Endothelial cell of umbilical vein (primary cell): ENCODE measurements at regions not wholly inside any gene's neighbourhood (a gene's known extent, or its start where the extent isn't known, plus 50 kb on each side); places are given as distances from the start of the nearest gene placed in this dataset.

Experiments
- BruUV-seq: library from RNA; stranded (reverse); fragments of 400-500 nt; replicated peaks from 2 replicates; lab custom pipeline; 2021; lab: Mats Ljungman, UMichigan
- CTCF ChIA-PET: fragments of 300-600, 350-600 bp; sonication (Branson Sonifier 250); formaldehyde crosslinking; loops from one replicate; lab custom pipeline; 2021; ENCODE audit warnings: antibody characterized with exemption, inconsistent platforms; lab: Charles Lee
- POLR2A ChIA-PET: fragments of 300-600, 350-600 bp; sonication (Branson Sonifier 250); formaldehyde crosslinking; loops from one replicate; lab custom pipeline; 2021; ENCODE audit warnings: antibody characterized with exemption, inconsistent platforms; lab: Charles Lee
- DNase-seq: peaks from one replicate; pipeline ENCODE4 v3.0.0-alpha.2; 2011; ENCODE audit warnings: low read depth, low spot score
- FAIRE-seq: peaks from 2 replicates; lab custom pipeline; 2011; peaks lifted over from hg19 to GRCh38; lab: Jason Lieb, UNC
- H2AFZ ChIP-seq: 2 replicates; pipeline ENCODE4 v1.6.0; 2012; ENCODE audit warnings: low read depth, low read length, control low read depth, inconsistent platforms
- H3K27ac ChIP-seq: 2 replicates; pipeline ENCODE4 v1.5.1; 2011; ENCODE audit warnings: low read depth, mild to moderate bottlenecking, control low read depth, low read length, moderate library complexity; ENCODE audit not compliant: insufficient read depth
- H3K27me3 ChIP-seq, 2 experiments: 2 replicates each; pipeline versions ENCODE4 v1.6.0 to v1.6.1; 2011; ENCODE audit warnings: low read length in 2 of 2, mixed read lengths in 1 of 2; ENCODE audit not compliant: control insufficient read depth in 2 of 2, insufficient read depth in 2 of 2
- H3K36me3 ChIP-seq, 2 experiments: 2 replicates in 1 of 2; 3 replicates in 1 of 2; pipeline ENCODE4 v1.5.1; 2011; ENCODE audit warnings: low read length in 2 of 2, mild to moderate bottlenecking in 1 of 2, moderate library complexity in 1 of 2; ENCODE audit not compliant: control insufficient read depth in 2 of 2, insufficient read depth in 2 of 2; ENCODE audit errors: extremely low read depth in 1 of 2
- H3K4me1 ChIP-seq: 3 replicates; pipeline ENCODE4 v1.5.1; 2011; ENCODE audit warnings: mild to moderate bottlenecking, low read length; ENCODE audit not compliant: control insufficient read depth, insufficient read depth; ENCODE audit errors: extremely low read depth
- H3K4me2 ChIP-seq: 2 replicates; pipeline ENCODE4 v1.6.1; 2011; ENCODE audit warnings: low read length, control low read depth, mixed read lengths; ENCODE audit not compliant: insufficient read depth
- H3K4me3 ChIP-seq, 3 experiments: fragments of 200-600 bp in 1 of 3; sonication (generic), shearing (Covaris generic) in 1 of 3; replicated peaks in 1 of 3; 2 replicates each; pipeline ENCODE4 v1.5.1; 2011 to 2016; ENCODE audit warnings: control low read depth in 3 of 3, low read length in 3 of 3, mild to moderate bottlenecking in 2 of 3, inconsistent platforms in 1 of 3, low read depth in 1 of 3, moderate library complexity in 1 of 3; ENCODE audit not compliant: insufficient read depth in 1 of 3
- H3K79me2 ChIP-seq: 2 replicates; pipeline ENCODE4 v1.6.0; 2012; ENCODE audit warnings: low read length, inconsistent platforms; ENCODE audit not compliant: control insufficient read depth, insufficient read depth
- H3K9ac ChIP-seq: replicated peaks from 2 replicates; pipeline ENCODE3; 2011; ENCODE audit warnings: low read length, control low read depth; ENCODE audit not compliant: insufficient read depth; ENCODE audit errors: extremely low read depth
- H3K9me1 ChIP-seq: replicated peaks from 3 replicates; pipeline ENCODE4 v1.6.0; 2011; ENCODE audit warnings: mild to moderate bottlenecking, low read length; ENCODE audit not compliant: control insufficient read depth, insufficient read depth; ENCODE audit errors: extremely low read depth
- H3K9me3 ChIP-seq: replicated peaks from 2 replicates; pipeline ENCODE4 v1.5.1; 2012; ENCODE audit warnings: low read length, inconsistent platforms; ENCODE audit not compliant: control insufficient read depth, insufficient read depth
- H4K20me1 ChIP-seq: replicated peaks from 2 replicates; pipeline ENCODE3; 2011; ENCODE audit warnings: mild to moderate bottlenecking, low read length; ENCODE audit not compliant: control insufficient read depth, insufficient read depth; ENCODE audit errors: extremely low read depth
- EZH2 ChIP-seq: IDR thresholded peaks from 2 replicates; pipeline ENCODE4 v1.6.1; 2012; ENCODE audit warnings: borderline replicate concordance, low read depth, mild to moderate bottlenecking, moderate library complexity, low read length, inconsistent platforms; ENCODE audit not compliant: severe bottlenecking
- FOS ChIP-seq: IDR thresholded peaks from 2 replicates; pipeline ENCODE4 v1.6.1; 2011; ENCODE audit warnings: mild to moderate bottlenecking, low read length, moderate library complexity, borderline replicate concordance; ENCODE audit not compliant: insufficient read depth
- GATA2 ChIP-seq: IDR thresholded peaks from 2 replicates; pipeline ENCODE4 v1.7.0; 2011; ENCODE audit warnings: low read depth, mild to moderate bottlenecking, moderate library complexity, mixed read lengths, low read length; ENCODE audit not compliant: insufficient read length, insufficient read depth
- JUN ChIP-seq: IDR thresholded peaks from 2 replicates; pipeline ENCODE4 v1.6.1; 2011; ENCODE audit warnings: borderline replicate concordance, low read depth; ENCODE audit not compliant: insufficient read length, insufficient read depth
- MAX ChIP-seq: IDR thresholded peaks from 2 replicates; pipeline ENCODE4 v1.6.1; 2011; ENCODE audit not compliant: insufficient read depth, insufficient read length
- MYC ChIP-seq: IDR thresholded peaks from one replicate; pipeline ENCODE4 v1.6.1; 2011; ENCODE audit warnings: mild to moderate bottlenecking, low read depth, low read length
- POLR2A ChIP-seq: IDR thresholded peaks from 2 replicates; pipeline ENCODE4 v1.6.1; 2012; ENCODE audit warnings: low read depth, mild to moderate bottlenecking, control low read depth, low read length
- POLR2AphosphoS5 ChIP-seq: IDR thresholded peaks from 2 replicates; pipeline ENCODE4 v1.6.1; 2012; ENCODE audit warnings: low read depth, mild to moderate bottlenecking, control low read depth, low read length, moderate library complexity; ENCODE audit not compliant: insufficient read depth
- dilution Hi-C: fragments of 300-500 bp; cut with MboI; formaldehyde crosslinking; loops from one replicate; pipeline ENCODE4 v1.15.0; 2019; ENCODE audit warnings: low sequenced_read_pairs; ENCODE audit not compliant: extremely low pct_ligation_motif_present
- intact Hi-C: fragments of 100-400 bp; cut with micrococcal nuclease; formaldehyde crosslinking; loops from one replicate; pipeline ENCODE4 v1.10.0; 2022
- TF ChIP-seq, protein P1 (sequence below), 2 donors: IDR thresholded peaks; 1 replicate in 1 of 2; 2 replicates in 1 of 2; pipeline ENCODE4 v1.5.1; 2011; ENCODE audit warnings: low read length in 2 of 2, mild to moderate bottlenecking in 2 of 2, moderate library complexity in 2 of 2, control low read depth in 1 of 2, inconsistent platforms in 1 of 2, low read depth in 1 of 2; ENCODE audit not compliant: insufficient read depth in 1 of 2; ENCODE audit errors: extremely low read depth in 1 of 2

DNA sequence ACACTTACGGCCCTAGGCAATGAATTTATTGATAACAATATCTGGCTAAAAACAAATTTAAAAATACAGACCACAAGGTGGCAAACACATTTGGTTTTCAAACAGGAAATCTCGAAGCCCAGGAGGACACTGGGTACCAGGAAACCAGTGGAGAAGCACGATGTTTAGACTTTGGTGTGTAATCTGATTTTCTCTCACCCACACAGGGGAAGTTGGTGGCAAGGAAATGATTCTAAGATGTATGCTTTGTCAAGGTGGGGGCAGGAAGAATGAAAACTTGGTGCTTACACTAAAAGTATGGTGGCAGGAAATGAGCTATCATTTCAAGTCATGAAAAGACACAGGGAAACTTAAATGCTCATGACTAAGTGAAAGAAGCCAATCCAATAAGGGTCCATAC lies 113.2 kb upstream of the ANKRD1 start:
- dilution Hi-C loops, result no loop called here
- H2AFZ ChIP-seq, result peak overlapping the region; percentile 49
- no peaks in the 10 kb centered on the region for H4K20me1 ChIP-seq
- ChIA-PET CTCF (interaction anchor here (1.1 to 1.3 kb wide), 2 partner anchors 27 to 216 kb away, joined by 3 to 5 read pairs; no protein-coding TSS in a partner anchor), POLR2A (no interaction called here)
- FAIRE-seq (peak; percentile 58), DNase-seq (no peak)
- TF ChIP-seq POLR2AphosphoS5 (no peak), FOS (peak; percentile 40), GATA2 (peak; percentile 57), POLR2A (no peak), MAX (no peak), MYC (no peak), JUN (no peak), EZH2 (no peak)
- TF ChIP-seq, protein P1, sequence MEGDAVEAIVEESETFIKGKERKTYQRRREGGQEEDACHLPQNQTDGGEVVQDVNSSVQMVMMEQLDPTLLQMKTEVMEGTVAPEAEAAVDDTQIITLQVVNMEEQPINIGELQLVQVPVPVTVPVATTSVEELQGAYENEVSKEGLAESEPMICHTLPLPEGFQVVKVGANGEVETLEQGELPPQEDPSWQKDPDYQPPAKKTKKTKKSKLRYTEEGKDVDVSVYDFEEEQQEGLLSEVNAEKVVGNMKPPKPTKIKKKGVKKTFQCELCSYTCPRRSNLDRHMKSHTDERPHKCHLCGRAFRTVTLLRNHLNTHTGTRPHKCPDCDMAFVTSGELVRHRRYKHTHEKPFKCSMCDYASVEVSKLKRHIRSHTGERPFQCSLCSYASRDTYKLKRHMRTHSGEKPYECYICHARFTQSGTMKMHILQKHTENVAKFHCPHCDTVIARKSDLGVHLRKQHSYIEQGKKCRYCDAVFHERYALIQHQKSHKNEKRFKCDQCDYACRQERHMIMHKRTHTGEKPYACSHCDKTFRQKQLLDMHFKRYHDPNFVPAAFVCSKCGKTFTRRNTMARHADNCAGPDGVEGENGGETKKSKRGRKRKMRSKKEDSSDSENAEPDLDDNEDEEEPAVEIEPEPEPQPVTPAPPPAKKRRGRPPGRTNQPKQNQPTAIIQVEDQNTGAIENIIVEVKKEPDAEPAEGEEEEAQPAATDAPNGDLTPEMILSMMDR (IDR thresholded peaks at IDR 0.05; ENCODE audit: extremely low read depth in 1 of 2, insufficient read depth in 1 of 2, low read depth in 1 of 2, low read length in 2 of 2), result no peak
- no peaks in the 10 kb centered on the region for H3K9me3 ChIP-seq
- no peak overlapping the region for H3K4me3 ChIP-seq
- H3K4me2 ChIP-seq, result no peak overlapping the region
- intact Hi-C loops, result no loop called here
- H3K27ac ChIP-seq, result no peak overlapping the region
- no TSS peak for BruUV-seq
- no peaks in the 10 kb centered on the region for H3K79me2 ChIP-seq
- H3K36me3 ChIP-seq, result no peaks in the 10 kb centered on the region
- no peaks in the 10 kb centered on the region for H3K27me3 ChIP-seq
- peaks cover 9% of the 10 kb centered on the region for H3K4me1 ChIP-seq
- H3K9me1 ChIP-seq, result no peaks in the 10 kb centered on the region
- no peak overlapping the region for H3K9ac ChIP-seq
